ENCODE measurements at regions not wholly inside any gene's neighbourhood (a gene's known extent, or its start where the extent isn't known, plus 50 kb on each side); places are given as distances from the start of the nearest gene placed in this dataset.

- no peak overlapping the region for H3K4me3 ChIP-seq (replicated peaks in 1 of 2; ENCODE audit: low read depth in 1 of 2, low read length in 2 of 2)
- no peaks in the 10 kb centered on the region for H3K27me3 ChIP-seq (ENCODE audit: insufficient read depth, low read length)
- ATAC-seq (no peak), DNase-seq (ENCODE audit: low read depth, low spot score) (no peak)
- TF ChIP-seq CEBPB (IDR thresholded peaks at IDR 0.05; ENCODE audit: low read depth): no peak
- TF ChIP-seq, protein P1, sequence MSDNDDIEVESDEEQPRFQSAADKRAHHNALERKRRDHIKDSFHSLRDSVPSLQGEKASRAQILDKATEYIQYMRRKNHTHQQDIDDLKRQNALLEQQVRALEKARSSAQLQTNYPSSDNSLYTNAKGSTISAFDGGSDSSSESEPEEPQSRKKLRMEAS (IDR thresholded peaks at IDR 0.05): no peak
- no peak for TF ChIP-seq ZNF274 (IDR thresholded peaks at IDR 0.05; ENCODE audit: low read depth, low read length)
- H3K27ac ChIP-seq (ENCODE audit: low read depth, low read length): no peak overlapping the region
- H3K79me2 ChIP-seq (ENCODE audit: insufficient read depth, low read length): no peaks in the 10 kb centered on the region
- intact Hi-C loops (cut with micrococcal nuclease): no loop called here
- H3K9ac ChIP-seq (ENCODE audit: low read length): no peak overlapping the region
- ChIA-PET CTCF (no interaction called here), POLR2A (no interaction called here), RAD21 (ENCODE audit: low non-redundant PET in 1 of 2, low total read pairs in 2 of 2, uncharacterized antibody in 2 of 2, unreplicated experiment in 2 of 2) (no interaction called here)
- H4K20me1 ChIP-seq (ENCODE audit: insufficient read depth): no peaks in the 10 kb centered on the region
- H3K4me2 ChIP-seq (ENCODE audit: low read length): no peak overlapping the region
- no peaks in the 10 kb centered on the region for H3K4me1 ChIP-seq (ENCODE audit: control insufficient read depth in 1 of 2, insufficient read depth in 2 of 2, low read length in 2 of 2)
- no TSS peak for BruUV-seq (replicated peaks)
- no peaks in the 10 kb centered on the region for H3K9me3 ChIP-seq (ENCODE audit: control insufficient read depth in 1 of 2, insufficient read depth in 1 of 2, low read depth in 1 of 2, low read length in 2 of 2)
- H2AFZ ChIP-seq (ENCODE audit: low read depth, low read length, poor library complexity, severe bottlenecking): no peak overlapping the region
- H3K36me3 ChIP-seq (ENCODE audit: control insufficient read depth in 1 of 2, insufficient read depth in 2 of 2, low read length in 2 of 2): no peaks in the 10 kb centered on the region
- no peaks in the 10 kb centered on the region for H3K9me2 ChIP-seq (ENCODE audit: insufficient read depth)
Observed at GRCh38 chr4:175146799-175147198, 228.6 kb downstream of the ADAM29 start.

DNA sequence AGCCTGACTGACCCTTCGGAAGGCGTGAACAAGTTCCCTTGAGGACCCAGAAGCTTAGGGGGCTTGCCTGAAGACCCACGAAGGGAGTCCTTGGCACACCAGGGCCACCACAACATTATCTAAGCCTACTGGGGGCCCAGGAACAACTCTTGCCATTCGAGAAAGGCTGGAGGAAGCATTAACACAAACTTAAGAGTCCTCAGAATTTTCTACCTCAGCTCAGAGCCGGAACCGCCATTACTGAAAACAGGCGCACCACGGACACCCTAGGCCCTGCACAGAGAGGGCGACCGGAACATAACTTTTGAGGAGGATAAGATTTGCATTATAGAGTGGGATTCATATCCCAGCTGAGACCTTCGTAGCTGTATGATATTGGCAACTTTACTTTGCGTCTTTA is 229.1 kb downstream of the ADAM29 start:
- H4K20me1 ChIP-seq (ENCODE audit: insufficient read depth): no peaks in the 10 kb centered on the region
- intact Hi-C loops (cut with micrococcal nuclease): no loop called here
- no peak for ATAC-seq
- H3K79me2 ChIP-seq (ENCODE audit: insufficient read depth, low read length): no peaks in the 10 kb centered on the region
- no peaks in the 10 kb centered on the region for H3K27me3 ChIP-seq (ENCODE audit: insufficient read depth, low read length)
- H3K4me3 ChIP-seq (replicated peaks in 1 of 2; ENCODE audit: low read depth in 1 of 2, low read length in 2 of 2): no peak overlapping the region
- no peak overlapping the region for H3K27ac ChIP-seq (ENCODE audit: low read depth, low read length)
- no peaks in the 10 kb centered on the region for H3K9me3 ChIP-seq (ENCODE audit: control insufficient read depth in 1 of 2, insufficient read depth in 1 of 2, low read depth in 1 of 2, low read length in 2 of 2)
- ChIA-PET POLR2A (no interaction called here), RAD21 (ENCODE audit: low non-redundant PET in 1 of 2, low total read pairs in 2 of 2, uncharacterized antibody in 2 of 2, unreplicated experiment in 2 of 2) (no interaction called here), CTCF (no interaction called here)
- H2AFZ ChIP-seq (ENCODE audit: low read depth, low read length, poor library complexity, severe bottlenecking): no peak overlapping the region
- H3K9ac ChIP-seq (ENCODE audit: low read length): no peak overlapping the region
- H3K4me1 ChIP-seq (ENCODE audit: control insufficient read depth in 1 of 2, insufficient read depth in 2 of 2, low read length in 2 of 2): no peaks in the 10 kb centered on the region
- TF ChIP-seq EZH2phosphoT487 (IDR thresholded peaks at IDR 0.05; ENCODE audit: borderline replicate concordance) (no peak), JUND (IDR thresholded peaks at IDR 0.05) (no peak), ZNF274 (IDR thresholded peaks at IDR 0.05; ENCODE audit: low read depth, low read length) (no peak), SIN3A (IDR thresholded peaks at IDR 0.05; ENCODE audit: low read depth) (no peak), RAD21 (IDR thresholded peaks at IDR 0.05; ENCODE audit: low read depth) (no peak), SP1 (IDR thresholded peaks at IDR 0.05; ENCODE audit: low read depth) (no peak), CEBPB (IDR thresholded peaks at IDR 0.05; ENCODE audit: low read depth) (no peak), YY1 (IDR thresholded peaks at IDR 0.05; ENCODE audit: extremely low read depth, insufficient replicate concordance, low read depth, low read length) (no peak), EGR1 (IDR thresholded peaks at IDR 0.05; ENCODE audit: low read depth) (no peak), CBX3 (IDR thresholded peaks at IDR 0.05; ENCODE audit: low read depth) (no peak), POLR2A (IDR thresholded peaks at IDR 0.05; ENCODE audit: borderline replicate concordance, extremely low read depth, insufficient read depth, insufficient read length) (no peak), POLR2AphosphoS5 (IDR thresholded peaks at IDR 0.05; ENCODE audit: low read depth, low read length) (no peak), TCF7L2 (IDR thresholded peaks at IDR 0.05; ENCODE audit: borderline replicate concordance, extremely low read depth, insufficient read depth, insufficient read length) (no peak), CTCF (IDR thresholded peaks at IDR 0.05 in 2 of 3, conservative IDR thresholded peaks at IDR 0.05 in 1 of 3; ENCODE audit: borderline replicate concordance in 1 of 3, insufficient read depth in 1 of 3, low read depth in 2 of 3, low read length in 2 of 3) (no peak), SRF (IDR thresholded peaks at IDR 0.05; ENCODE audit: low read depth) (no peak)
- TF ChIP-seq, protein P1 (IDR thresholded peaks at IDR 0.05): no peak
- TF ChIP-seq, protein P2, sequence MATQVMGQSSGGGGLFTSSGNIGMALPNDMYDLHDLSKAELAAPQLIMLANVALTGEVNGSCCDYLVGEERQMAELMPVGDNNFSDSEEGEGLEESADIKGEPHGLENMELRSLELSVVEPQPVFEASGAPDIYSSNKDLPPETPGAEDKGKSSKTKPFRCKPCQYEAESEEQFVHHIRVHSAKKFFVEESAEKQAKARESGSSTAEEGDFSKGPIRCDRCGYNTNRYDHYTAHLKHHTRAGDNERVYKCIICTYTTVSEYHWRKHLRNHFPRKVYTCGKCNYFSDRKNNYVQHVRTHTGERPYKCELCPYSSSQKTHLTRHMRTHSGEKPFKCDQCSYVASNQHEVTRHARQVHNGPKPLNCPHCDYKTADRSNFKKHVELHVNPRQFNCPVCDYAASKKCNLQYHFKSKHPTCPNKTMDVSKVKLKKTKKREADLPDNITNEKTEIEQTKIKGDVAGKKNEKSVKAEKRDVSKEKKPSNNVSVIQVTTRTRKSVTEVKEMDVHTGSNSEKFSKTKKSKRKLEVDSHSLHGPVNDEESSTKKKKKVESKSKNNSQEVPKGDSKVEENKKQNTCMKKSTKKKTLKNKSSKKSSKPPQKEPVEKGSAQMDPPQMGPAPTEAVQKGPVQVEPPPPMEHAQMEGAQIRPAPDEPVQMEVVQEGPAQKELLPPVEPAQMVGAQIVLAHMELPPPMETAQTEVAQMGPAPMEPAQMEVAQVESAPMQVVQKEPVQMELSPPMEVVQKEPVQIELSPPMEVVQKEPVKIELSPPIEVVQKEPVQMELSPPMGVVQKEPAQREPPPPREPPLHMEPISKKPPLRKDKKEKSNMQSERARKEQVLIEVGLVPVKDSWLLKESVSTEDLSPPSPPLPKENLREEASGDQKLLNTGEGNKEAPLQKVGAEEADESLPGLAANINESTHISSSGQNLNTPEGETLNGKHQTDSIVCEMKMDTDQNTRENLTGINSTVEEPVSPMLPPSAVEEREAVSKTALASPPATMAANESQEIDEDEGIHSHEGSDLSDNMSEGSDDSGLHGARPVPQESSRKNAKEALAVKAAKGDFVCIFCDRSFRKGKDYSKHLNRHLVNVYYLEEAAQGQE (IDR thresholded peaks at IDR 0.05; ENCODE audit: low read depth): no peak
- no peaks in the 10 kb centered on the region for H3K9me2 ChIP-seq (ENCODE audit: insufficient read depth)
- no TSS peak for BruUV-seq (replicated peaks)
- H3K36me3 ChIP-seq (ENCODE audit: control insufficient read depth in 1 of 2, insufficient read depth in 2 of 2, low read length in 2 of 2): no peaks in the 10 kb centered on the region
- no peak overlapping the region for H3K4me2 ChIP-seq (ENCODE audit: low read length)
- DNase-seq (ENCODE audit: low read depth, low spot score): no peak
